AG04449 (cell line): ENCODE measurements at regions not wholly inside any gene's neighbourhood (a gene's known extent, or its start where the extent isn't known, plus 50 kb on each side); places are given as distances from the start of the nearest gene placed in this dataset.

ENCODE experiments used
- CTCF ChIA-PET: fragments of 350-600 bp; formaldehyde crosslinking; extraction: SDS; loops from one replicate; lab custom pipeline; 2021; ENCODE audit warnings: antibody characterized with exemption; lab: Yijun Ruan, JAX
- POLR2A ChIA-PET: fragments of 400-600, 350-600 bp; formaldehyde crosslinking; extraction: SDS; loops from one replicate; lab custom pipeline; 2020; ENCODE audit warnings: antibody characterized with exemption, inconsistent platforms; lab: Yijun Ruan, JAX
- DNase-seq: peaks from one replicate; pipeline ENCODE4 v3.0.0-alpha.2; 2010; ENCODE audit warnings: low read depth, low spot score
- H3K4me3 ChIP-seq: 2 replicates; pipeline ENCODE4 v1.5.1; 2011; ENCODE audit warnings: low read depth, mild to moderate bottlenecking, control low read depth, low read length
- TF ChIP-seq, protein P1 (sequence below): IDR thresholded peaks from one replicate; pipeline ENCODE4 v1.5.1; 2011; ENCODE audit warnings: mild to moderate bottlenecking, moderate library complexity, low read length, control low read depth, inconsistent platforms; ENCODE audit not compliant: insufficient read depth; ENCODE audit errors: missing control alignments

- POLR2A ChIA-PET: no interaction called here
- CTCF ChIA-PET: no interaction called here
- TF ChIP-seq, protein P1, sequence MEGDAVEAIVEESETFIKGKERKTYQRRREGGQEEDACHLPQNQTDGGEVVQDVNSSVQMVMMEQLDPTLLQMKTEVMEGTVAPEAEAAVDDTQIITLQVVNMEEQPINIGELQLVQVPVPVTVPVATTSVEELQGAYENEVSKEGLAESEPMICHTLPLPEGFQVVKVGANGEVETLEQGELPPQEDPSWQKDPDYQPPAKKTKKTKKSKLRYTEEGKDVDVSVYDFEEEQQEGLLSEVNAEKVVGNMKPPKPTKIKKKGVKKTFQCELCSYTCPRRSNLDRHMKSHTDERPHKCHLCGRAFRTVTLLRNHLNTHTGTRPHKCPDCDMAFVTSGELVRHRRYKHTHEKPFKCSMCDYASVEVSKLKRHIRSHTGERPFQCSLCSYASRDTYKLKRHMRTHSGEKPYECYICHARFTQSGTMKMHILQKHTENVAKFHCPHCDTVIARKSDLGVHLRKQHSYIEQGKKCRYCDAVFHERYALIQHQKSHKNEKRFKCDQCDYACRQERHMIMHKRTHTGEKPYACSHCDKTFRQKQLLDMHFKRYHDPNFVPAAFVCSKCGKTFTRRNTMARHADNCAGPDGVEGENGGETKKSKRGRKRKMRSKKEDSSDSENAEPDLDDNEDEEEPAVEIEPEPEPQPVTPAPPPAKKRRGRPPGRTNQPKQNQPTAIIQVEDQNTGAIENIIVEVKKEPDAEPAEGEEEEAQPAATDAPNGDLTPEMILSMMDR: no peak
- no peak overlapping the region for H3K4me3 ChIP-seq
- no peak for DNase-seq
These were observed 212.5 kb downstream of the C6orf118 start for GRCh38 chr6:165096868-165097267.

DNA sequence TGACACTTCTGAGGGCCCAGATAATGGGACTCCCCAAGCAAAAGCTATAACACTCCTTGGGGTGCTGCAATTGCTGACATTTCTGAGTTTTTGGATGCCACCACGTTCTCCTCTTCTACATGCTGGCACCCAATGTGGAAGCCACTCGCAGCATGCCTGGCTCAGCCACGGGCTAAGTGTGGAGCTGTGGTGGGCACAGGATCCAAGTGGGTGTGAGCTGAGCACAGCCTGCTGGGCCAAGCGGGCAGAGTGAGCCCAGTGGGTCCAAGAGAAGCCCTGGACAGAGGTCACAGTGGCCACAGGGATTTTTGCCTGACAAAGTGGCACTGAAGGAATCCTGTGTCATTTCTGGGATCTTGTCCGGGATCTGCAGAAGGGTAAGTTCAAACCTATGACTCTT lies 213.2 kb downstream of the C6orf118 start:
- ChIA-PET CTCF (no interaction called here), POLR2A (no interaction called here)
- DNase-seq: no peak
- no peak overlapping the region for H3K4me3 ChIP-seq
- TF ChIP-seq, protein P1: no peak

DNA sequence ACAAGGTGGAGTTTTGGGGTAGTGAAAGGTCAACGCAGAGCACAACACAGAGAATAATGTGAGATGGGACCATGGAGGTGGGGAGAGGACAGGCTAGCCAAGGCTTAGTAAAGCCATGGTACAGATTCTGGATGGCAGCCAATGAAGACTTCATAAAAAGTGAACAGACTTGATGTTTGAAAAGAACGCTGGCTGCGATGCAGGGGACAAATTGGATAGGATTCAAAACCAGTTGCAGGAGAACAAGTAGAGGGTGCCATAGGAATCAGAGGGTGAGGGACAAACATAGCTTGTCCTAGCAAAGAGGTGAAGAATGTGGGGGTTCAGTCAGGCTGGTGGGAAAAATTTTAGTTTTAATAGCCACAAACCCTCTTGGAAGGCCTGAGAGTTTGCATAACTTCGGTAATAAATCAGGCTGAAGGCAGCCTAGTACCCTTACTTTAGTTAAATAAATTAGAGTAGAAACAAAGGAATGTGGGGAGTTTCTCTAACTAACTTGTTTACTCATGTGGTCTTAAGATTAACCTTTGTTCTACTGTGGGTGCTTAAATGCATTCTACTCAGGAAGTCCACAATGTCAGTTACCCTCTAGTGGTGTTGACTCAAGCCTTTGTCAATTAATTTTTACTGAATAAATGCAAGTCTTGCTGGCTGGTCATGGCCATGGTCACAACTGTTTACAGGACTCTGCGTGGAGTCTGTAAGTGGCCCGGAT lies 216.4 kb downstream of the C6orf118 start:
- no peak overlapping the region for H3K4me3 ChIP-seq
- POLR2A ChIA-PET: no interaction called here
- TF ChIP-seq, protein P1: no peak

DNA sequence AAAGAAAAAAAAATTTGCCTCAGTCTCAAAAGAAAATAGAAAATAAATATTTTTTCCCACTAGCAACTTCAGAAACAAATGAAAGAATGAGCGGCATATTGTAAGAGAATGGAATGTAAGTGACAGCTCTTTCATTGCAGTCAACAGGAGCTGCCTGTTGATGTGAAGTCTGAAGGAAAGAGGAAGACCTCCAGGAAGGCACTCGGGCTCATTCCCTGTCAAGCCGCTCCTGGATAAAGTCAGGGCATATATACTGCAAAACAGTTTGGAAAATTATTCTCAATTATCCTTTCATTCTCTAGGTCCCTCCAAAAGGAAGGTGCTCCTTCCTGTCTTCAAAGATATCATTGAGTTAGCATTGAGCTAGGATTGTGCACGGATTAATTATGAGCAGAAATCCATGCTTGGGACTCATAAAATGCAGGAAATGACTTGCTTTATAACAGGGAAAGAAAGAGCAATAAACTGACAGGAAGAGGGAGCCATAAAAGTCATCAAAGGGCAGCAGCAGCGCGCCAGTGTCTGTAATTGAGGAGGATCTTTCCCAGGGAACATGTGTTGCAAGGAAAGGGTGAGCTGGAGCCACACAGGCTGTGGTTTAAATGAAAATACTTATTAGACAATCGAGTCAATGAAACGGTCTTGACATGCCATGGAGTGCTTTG lies 218.2 kb downstream of the C6orf118 start:
- TF ChIP-seq, protein P1: no peak
- ChIA-PET CTCF (no interaction called here), POLR2A (no interaction called here)
- H3K4me3 ChIP-seq: no peak overlapping the region
- DNase-seq: no peak

More for the DNA sequence above, 216.4 kb downstream of the C6orf118 start:
- DNase-seq: no peak
- CTCF ChIA-PET: no interaction called here

- H3K4me3 ChIP-seq: no peak overlapping the region
- POLR2A ChIA-PET: no interaction called here
- TF ChIP-seq, protein P1: no peak
- CTCF ChIA-PET: no interaction called here
- DNase-seq: no peak
These were observed 219.2 kb downstream of the C6orf118 start for GRCh38 chr6:165090242-165090641.

DNA sequence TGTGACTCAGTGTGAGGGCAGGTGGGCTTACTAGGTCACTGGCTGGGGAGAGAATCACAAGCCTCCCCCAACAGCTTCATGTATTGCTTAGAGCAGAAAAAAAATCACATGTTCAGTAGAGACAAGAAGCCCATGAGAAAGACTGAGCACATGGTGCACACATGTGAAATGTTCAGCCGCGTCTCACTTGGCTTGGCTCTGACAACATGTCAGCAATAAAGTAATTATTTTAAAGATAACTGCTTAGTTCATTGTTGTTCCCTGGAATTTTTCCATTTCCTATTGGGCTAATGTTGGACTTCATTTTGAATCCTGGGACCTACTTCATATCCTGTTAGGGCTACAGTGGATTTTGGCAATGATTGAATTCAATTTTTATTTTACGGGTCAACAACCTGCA lies 222.6 kb downstream of the C6orf118 start:
- CTCF ChIA-PET: no interaction called here
- H3K4me3 ChIP-seq: no peak overlapping the region
- DNase-seq: no peak
- TF ChIP-seq, protein P1: no peak
- POLR2A ChIA-PET: no interaction called here
